ENCODE measurements at regions not wholly inside any gene's neighbourhood (a gene's known extent, or its start where the extent isn't known, plus 50 kb on each side); places are given as distances from the start of the nearest gene placed in this dataset.

- no peak for TF ChIP-seq ZNF791 (tag by site-specific recombination; IDR thresholded peaks at IDR 0.05)
- TF ChIP-seq ZNF677 (tag by site-specific recombination; IDR thresholded peaks at IDR 0.05): no peak
- no peak for TF ChIP-seq ZNF571 (tag by site-specific recombination; IDR thresholded peaks at IDR 0.05)
- no peak for TF ChIP-seq HOXD13 (CRISPR knock-in tag; IDR thresholded peaks at IDR 0.05; ENCODE audit: borderline replicate concordance)
- TF ChIP-seq ZNF660 (tag by site-specific recombination; IDR thresholded peaks at IDR 0.05): peak; percentile 93
- TF ChIP-seq PATZ1 (tag by site-specific recombination; IDR thresholded peaks at IDR 0.05): no peak
- TF ChIP-seq ZBTB8A (tag by site-specific recombination; IDR thresholded peaks at IDR 0.05): no peak
- TF ChIP-seq ZNF560 (tag by site-specific recombination; IDR thresholded peaks at IDR 0.05; ENCODE audit: borderline replicate concordance): no peak
- no peak for TF ChIP-seq KLF1 (tag by site-specific recombination; IDR thresholded peaks at IDR 0.05)
- no peak for TF ChIP-seq ZNF138 (tag by site-specific recombination; IDR thresholded peaks at IDR 0.05; ENCODE audit: borderline replicate concordance)
- TF ChIP-seq ZNF335 (tag by site-specific recombination; conservative IDR thresholded peaks at IDR 0.05): no peak
- TF ChIP-seq ZNF629 (tag by site-specific recombination; IDR thresholded peaks at IDR 0.05): peak; percentile 80
- no peak for TF ChIP-seq ZNF623 (tag by site-specific recombination; IDR thresholded peaks at IDR 0.05)
- no peak for TF ChIP-seq PRDM2 (tag by site-specific recombination; IDR thresholded peaks at IDR 0.05; ENCODE audit: borderline replicate concordance)
- no peak for TF ChIP-seq ZNF266 (tag by site-specific recombination; IDR thresholded peaks at IDR 0.05; ENCODE audit: low read depth)
- TF ChIP-seq OSR2 (tag by site-specific recombination; IDR thresholded peaks at IDR 0.05): peak; percentile 72; the same call in 1 of the 2 replicates
- 0 out of 2 replicates have a peak, but pooled peaks have one; percentile 17 for TF ChIP-seq ZBTB21 (tag by site-specific recombination; IDR thresholded peaks at IDR 0.05)
- TF ChIP-seq ZNF10 (tag by site-specific recombination; IDR thresholded peaks at IDR 0.05): no peak
- TF ChIP-seq ZNF596 (tag by site-specific recombination; IDR thresholded peaks at IDR 0.05): no peak
- 0 out of 2 replicates have a peak, but pooled peaks have one; percentile 43 for TF ChIP-seq ZNF692 (tag by site-specific recombination; IDR thresholded peaks at IDR 0.05)
- TF ChIP-seq ZBTB20 (tag by site-specific recombination; IDR thresholded peaks at IDR 0.05): peak; percentile 47; the same call in 1 of the 2 replicates
- TF ChIP-seq SCRT2 (tag by site-specific recombination; IDR thresholded peaks at IDR 0.05): no peak
- no peak for TF ChIP-seq GLIS2 (tag by site-specific recombination; IDR thresholded peaks at IDR 0.05)
- TF ChIP-seq GLI4 (tag by site-specific recombination; IDR thresholded peaks at IDR 0.05): no peak
- no peak for TF ChIP-seq ZNF37A (tag by site-specific recombination; IDR thresholded peaks at IDR 0.05)
- TF ChIP-seq ZSCAN16 (tag by site-specific recombination; IDR thresholded peaks at IDR 0.05): no peak
- no peak; the same call in 1 of the 2 replicates for TF ChIP-seq ZNF398 (tag by site-specific recombination; IDR thresholded peaks at IDR 0.05)
- peak; percentile 85 for TF ChIP-seq PRDM4 (tag by site-specific recombination; IDR thresholded peaks at IDR 0.05)
- no peak for TF ChIP-seq ZNF248 (tag by site-specific recombination; IDR thresholded peaks at IDR 0.05)
Observed at GRCh38 chr6:85078058-85078457, 313.7 kb upstream of the TBX18 start (continued).
